Activated CD4-positive, alpha-beta T cell treated with anti-CD3 and anti-CD28 coated beads, Interleukin-2, Interleukin-4, amounts not matched to agents 100 ng/mL and 50 ng/mL, durations not matched to agents 16 hours and 8 hours (primary cell): ENCODE measurements at regions not wholly inside any gene's neighbourhood (a gene's known extent, or its start where the extent isn't known, plus 50 kb on each side); places are given as distances from the start of the nearest gene placed in this dataset.

Experiments used
- DNase-seq: peaks from one replicate; pipeline ENCODE4 v3.0.0-alpha.2; 2020; ENCODE audit warnings: low spot score

DNA sequence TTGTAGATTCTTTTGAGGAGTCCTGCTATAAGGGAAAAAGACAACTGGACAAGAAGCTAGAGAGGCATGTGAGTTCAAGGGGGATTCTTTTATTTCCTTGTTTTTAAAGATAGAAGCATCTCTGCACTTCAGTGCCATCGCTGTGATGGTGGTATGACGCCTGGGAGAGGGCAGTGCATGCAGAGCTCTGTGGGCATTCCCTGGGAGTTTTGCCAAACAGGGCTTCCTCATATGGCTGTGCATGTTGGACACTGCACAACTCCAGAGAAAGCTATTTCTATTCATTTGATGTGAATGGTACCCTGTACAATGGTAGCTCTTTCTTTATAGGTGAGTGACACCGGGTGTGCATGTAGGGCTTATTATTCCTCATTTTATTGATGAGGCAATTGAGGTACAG, 599.5 kb upstream of the DPP6 start:
- no peak for DNase-seq

DNA sequence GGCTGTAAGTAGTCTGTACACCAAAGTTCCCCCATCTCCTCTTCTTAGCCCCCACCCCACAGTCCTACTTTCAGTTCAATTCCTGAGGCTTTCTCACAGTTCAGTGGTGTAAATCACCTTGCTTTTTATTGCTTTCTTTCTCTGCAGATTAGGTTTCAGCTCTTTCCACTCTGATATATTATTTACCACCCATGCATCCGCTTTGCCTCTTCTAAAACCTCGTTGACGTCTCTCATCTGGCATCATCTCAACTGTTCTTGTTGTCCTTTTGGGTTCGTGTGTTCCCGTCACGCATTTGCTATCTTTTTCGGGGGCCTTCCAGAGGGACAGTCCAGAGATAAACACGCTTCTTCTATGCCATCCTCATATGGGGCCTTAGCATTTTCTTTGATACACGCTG, 597.9 kb upstream of the DPP6 start:
- DNase-seq, result no peak

DNA sequence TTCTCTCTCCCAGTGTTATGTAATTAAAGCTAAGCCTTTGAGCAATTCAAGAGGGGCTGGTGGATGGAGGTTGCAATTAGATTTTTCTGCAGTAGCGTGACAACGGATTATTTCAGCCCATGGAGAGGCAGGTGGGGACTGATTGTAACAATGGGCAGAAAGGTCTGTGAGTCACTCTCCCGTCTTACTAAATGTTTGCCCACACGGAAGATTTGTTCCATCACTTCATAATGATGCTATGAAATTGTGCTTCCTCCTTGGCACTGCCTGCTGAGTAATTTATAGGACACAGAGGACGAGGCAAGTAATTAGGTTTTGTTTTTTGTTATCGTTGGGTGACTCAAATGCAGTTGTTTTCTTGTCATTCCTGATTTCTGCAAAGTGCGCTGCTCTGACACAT, 594.5 kb upstream of the DPP6 start:
- DNase-seq, result no peak

DNA sequence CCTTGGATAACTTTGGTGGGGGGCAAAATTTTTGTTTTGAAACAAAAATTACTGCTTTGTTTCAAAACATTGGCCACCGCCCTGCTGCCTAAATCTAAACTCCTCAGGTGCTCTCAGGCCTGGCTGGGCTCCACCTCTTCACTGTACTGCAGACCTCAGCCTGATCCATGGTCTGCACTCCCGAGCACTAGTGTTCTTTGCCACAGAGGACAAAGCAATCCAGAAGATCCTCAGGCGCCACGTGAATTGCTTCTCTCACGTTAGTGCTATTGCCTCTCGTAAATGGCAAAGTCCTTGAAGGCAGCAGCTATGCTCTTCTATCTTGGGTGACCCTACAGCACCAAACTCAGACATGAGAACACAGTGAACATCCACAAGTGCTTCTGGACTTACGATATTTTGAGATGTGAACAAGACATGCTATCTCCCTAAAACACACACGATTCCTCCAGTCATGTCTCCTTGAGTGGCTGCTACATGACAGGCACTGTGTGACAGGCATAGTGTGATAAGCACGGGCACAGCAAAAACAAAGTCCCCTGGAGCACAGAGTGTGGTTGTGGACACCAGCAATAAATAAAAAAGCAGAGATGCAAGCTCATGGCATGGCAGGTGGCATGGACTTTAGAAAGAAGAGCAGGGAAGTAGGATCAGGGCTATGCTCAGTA, 582.1 kb upstream of the DPP6 start:
- no peak for DNase-seq

DNA sequence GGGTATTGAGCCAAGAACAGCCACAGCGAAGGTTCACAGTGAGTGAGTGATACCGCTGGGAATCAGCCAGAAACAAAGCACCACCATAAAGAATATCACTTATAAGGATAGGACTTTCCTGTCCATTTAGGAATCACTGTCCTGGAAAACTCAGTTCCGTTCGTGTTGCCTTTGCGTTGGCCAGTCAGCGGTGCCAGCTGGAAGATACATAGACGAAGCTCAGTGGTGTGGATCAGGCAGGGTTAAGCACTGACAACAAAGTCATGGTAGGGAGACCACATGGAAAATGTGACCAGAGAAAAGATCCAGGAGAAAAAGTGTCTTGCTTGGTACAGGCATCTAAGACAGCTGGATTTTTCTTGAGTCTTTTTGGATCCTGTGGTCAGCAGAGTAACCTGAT, 579.7 kb upstream of the DPP6 start:
- DNase-seq, result no peak

DNA sequence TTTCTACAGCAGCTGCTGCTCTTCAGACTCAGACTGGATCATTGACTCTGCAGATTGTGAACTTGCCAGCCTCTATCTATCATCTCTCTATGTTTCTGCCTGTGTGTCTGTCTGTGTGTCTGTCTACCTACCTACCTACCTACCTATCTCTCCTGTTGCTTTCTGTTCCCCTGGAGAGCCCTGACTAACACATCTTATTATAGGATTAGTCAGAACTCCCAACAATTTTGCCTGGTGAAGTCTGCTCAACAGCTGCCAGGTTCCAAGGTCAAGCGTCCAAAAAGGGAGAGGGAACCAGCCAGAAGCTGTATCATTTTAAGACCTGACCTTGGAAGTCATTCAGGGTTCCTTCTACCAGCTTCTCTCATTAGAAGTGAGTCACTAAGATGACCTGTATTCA, 579.0 kb upstream of the DPP6 start:
- DNase-seq, result no peak

DNA sequence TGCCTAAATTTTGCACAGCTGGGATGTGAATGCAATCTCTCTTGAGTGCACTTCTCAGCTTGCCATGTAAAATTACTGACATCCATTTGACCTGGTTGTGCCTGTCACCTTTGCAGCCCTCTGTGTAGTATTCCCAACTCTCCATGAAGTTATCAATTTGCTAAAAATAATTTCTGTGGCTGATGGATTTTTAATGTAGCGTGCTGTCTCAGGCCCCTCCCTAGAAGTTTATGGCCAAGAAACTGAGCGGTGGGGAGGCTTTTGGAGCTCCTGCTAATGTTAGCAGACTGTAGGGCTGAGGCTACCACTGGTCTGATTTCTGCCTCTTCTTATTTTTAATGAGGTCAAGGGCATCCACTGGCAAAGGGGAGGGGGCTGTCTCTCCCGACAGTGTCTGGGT, 577.0 kb upstream of the DPP6 start:
- no peak for DNase-seq

DNA sequence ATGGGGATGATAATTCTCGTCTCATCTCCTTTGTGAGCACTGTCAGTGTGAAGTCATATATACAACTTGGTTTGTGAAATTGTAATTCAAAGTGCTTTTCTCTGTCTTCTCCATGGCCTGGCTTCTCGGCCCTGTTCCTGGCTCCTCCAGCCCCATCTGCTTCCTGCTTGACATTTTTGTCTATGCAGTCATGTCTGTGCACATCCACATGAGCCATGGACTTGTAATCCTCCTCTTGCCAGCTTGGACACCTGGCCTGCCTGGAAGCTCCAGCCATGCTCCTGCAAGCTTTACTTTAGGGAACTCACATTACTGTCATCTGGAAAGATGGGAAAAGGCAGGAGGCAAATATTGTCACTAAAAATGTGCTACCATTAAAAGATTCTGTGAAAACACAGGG, 576.0 kb upstream of the DPP6 start:
- no peak for DNase-seq

DNA sequence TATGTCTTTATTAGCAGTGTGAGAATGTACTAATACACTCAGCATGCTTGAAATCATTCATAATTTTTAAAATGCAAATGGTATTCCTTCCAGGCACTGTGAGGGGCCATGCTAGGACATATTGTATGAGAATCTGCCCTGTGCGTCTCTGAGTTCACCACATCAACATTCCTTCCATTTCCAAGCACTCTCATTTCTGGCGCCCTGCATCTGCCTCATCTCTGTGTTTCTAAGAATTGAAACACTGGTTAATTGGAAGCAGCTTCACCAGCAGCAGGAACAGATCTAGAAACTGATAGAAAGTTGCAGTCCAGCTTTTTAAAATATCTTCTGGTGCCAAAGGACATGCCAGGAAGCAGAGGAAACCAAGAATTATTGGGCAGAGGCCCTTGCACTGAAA, 555.9 kb upstream of the DPP6 start:
- DNase-seq, result no peak

DNA sequence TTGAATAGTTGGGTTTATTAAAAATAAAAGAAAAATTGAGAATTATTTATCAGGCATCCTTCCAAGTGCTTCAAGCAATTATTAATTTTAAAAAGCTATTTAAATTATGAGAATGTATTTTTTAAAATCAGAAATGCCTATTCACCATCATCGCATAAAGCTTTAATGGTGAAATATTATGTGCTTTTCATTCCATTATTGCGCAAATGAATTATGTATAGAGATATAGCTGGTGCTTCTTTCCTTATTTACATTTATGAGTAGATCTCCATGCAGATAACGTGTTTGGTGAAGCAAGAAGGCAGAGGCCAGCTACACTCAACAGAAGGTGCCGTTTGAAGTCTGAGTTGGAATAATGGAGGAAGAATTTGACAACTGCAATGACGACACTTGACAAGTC, 549.1 kb upstream of the DPP6 start:
- DNase-seq, result no peak

DNA sequence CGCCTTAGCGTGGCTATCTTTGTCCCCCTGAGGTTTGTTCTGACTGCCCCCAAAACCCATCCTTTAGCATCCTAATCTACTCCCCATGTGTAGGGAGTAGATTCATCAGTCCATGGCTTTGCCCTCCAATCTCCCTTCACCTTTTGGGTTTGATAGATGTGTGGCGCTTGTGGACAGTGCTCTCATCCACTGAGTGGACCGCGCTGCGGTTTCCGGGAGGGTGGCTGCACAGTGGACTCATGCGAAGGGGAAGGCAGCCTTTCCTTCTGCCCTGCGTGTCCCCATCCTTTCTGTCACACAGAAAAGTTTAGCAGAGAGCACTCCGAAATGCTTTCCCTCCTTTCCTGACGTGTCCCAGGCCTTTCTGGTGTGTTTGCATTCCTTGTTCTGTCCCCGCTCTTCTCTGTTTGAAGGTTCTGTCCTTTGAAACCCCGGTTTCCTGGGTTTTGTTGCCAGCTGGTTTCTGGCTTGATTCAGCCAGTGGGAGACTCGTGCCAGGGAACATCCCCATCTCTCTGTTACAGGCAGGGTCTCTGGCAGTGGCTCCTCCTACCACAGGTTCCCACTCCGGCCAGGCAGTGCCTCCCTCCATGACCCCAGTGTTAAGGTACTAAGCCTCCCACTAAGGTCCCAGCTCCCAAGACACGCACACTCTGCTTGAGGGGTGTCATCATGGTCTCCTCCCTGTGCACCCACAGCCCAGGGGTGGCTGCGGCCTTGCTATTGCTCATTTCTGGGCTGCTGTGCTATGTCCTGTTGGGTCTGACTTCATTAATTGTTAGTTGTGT, 547.7 kb upstream of the DPP6 start:
- DNase-seq, result no peak

DNA sequence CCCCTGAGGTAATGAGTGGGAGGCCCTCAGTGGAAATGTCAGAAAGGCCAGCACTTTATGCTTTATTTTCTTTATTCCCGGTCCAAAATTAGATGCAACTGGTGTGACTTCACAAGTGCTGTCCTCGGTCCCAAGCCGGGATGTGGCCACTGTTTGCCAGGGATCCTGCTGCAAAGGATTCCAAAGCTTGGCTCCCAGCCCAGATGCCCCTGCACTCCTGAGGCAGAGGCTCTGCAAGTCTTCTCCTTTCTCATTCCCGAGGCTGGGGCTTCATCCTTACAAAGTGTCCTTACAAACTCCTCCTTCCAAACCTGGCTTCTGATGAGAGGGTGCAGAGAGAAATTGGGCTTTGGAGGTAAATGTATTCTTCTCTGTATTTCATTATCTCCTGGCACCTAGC, 544.3 kb upstream of the DPP6 start:
- no peak for DNase-seq

DNA sequence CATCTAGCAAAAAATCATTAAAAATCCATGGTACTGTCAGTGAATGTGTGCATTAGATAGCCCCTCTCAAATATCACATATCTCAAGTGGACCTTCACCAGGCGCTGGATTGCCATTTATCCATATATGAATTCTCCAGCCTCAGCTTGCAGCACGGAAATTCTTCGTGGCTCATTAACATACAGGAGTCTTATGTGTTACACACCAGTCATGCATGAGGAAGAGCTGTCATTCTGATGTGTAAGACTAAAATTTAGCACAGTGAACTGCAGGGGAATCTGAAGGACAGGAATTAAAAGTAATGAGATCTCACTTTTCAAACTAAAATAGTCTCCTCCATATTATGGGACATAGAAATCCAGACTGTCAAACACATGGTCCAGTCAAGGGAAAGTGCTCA, 542.4 kb upstream of the DPP6 start:
- DNase-seq, result no peak

DNA sequence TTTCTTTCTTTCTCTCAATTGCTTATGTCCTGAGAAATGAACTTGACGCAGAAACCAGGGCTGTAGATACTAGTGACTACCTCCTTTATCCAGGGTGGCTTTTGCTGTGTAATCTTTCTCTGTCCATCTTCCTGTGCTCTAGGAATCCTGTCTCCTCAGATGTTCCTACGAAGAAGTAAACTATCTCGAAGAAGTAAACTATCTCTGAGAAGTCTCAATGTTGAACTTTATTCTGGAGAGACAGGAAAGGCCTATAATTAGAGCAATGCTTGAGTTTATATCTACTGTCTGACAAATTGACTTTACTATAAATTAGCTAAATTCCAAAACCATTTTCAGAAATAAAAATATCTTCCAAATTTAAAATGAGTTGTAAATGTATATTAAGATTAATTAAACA, 541.5 kb upstream of the DPP6 start:
- no peak for DNase-seq

DNA sequence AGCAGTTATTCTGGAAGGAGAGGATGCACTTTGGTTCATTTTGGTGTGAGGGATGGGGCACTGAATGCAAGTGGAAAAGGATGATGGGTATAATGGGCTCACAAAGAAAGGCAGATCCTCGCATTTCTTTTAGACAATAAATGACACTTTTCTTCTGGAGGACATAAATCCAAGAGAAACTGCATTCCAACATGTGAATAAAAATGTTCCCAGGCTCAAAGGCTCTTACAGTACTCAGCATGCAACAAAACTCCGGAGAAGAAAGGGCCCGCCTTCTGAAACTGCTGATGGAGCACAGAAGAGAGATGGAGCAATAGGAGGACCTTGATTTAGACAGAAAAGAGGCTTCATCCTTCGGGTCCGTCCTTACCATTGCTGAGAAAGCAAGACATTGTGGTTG, 538.2 kb upstream of the DPP6 start:
- no peak for DNase-seq

DNA sequence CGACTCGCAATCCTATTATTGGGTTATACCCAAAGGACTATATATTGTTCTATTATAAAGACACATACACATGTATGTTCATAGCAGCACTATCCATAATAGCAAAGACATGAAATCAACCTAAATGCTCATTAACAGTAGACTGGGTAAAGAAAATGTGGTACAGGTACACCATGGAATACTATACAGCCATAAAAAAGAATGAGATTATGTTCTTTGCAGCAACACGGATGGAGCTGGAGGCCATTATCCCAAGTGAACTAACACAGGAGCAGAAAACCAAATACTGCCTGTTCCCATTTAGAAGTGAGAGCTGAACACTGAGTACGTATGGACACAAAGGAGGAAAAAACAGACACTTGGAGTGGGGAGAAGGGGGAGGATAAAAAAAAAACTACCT, 536.8 kb upstream of the DPP6 start:
- no peak for DNase-seq

DNA sequence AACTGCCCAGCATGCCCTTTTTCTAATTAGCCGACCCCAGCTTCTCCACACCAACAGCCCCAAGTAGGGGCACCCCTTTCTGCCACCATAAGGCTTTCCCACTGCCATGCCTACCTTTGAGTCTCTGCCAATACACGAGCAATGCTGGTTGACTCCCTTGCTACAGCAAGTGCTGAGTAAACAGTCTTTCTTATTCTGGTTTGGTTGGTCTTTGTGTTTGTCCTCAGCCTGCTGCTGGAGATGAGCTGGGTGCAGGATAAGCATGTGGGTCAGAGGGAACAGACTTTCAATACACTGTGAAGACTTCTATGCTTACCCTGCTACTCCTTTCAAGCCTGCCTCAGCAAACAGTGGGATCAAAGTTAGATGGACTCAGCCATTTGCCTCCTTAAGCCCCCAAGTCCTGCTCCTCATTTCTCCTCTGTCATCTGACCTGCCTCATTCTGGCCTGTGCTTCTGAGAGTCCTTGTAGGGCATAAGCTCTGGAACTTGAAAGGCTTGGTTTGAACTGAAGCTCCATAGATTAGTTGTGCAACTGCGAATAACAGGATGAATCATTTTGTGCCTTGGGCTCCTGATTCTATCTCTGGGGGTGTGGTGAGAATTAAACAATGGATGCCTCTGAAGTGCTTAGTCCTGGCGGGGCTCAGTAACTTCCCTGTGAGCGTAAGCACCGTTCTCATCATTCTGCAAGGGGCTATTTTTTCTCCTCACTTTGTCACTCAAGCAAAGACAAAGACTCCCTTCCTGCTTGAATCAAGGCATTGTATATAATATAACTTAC, 533.8 kb upstream of the DPP6 start:
- no peak for DNase-seq

DNA sequence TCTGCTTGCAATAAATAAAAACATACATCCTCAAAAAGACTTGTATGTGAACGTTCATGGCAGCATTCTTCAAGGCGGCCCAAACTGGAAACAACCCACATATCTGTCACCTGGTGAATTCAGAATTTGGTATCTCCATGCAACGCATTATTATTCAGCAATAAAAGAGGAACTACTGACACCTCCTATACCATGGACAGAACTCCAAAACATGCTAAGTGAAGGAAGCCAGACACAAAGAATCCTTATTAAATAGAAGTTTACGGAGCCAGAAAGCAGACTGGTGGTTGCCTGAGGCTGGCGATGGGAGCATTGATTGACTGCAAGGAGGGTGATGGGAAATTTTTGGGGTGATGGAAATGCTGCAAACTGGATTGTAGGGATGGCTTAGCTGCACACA, 530.8 kb upstream of the DPP6 start:
- DNase-seq, result no peak

DNA sequence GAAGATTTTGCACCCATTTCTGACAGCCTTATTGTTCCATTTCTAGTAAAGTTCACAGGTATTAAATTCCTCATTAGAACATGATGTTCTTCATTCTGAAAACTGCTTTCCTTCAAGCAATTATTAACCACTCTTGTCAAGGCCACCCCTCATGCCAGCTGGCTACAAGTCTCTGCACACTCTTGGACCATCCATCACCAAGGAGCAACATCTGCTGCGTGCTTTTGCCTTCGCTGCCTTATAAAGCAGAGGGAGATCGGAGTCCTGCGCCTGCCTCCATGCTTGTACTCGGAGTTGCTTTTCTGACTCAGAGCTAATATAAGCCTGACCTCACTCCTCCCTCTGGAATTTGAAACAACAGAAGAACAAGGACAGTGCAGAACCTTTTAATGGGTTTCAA, 529.9 kb upstream of the DPP6 start:
- DNase-seq, result no peak

DNA sequence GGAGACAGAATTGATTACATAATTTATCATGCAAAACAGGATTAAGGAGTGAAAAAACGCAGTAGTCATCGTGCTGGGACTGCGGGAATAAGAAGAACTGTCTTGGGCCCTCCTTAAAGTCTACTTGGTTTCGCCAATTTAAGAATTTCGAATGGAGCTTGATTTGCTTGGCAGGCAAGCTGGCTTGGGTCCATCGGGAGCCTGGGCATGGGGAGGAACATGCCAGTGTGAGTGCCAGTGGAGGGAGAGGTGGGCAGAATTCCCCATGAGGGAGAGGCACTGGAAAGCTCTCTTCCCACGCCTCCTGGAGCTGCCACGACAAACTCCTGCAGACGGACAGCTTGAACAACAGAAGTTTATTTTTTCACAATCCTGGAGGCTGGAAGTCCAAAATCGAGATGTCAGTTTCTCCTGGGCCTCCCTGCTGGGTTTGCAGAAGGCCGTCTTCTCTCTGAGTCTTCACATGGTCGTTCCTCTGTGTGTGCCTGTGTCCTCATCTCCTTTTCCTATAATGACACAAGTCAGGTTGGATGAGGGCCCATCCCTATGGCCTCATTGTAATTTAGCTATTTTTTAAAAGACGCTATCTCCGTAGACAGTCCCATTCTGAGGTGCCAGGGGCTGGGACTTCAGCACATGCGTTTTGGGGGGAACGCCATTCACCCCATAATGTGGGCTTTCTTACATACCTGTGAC, 528.7 kb upstream of the DPP6 start:
- DNase-seq, result no peak

DNA sequence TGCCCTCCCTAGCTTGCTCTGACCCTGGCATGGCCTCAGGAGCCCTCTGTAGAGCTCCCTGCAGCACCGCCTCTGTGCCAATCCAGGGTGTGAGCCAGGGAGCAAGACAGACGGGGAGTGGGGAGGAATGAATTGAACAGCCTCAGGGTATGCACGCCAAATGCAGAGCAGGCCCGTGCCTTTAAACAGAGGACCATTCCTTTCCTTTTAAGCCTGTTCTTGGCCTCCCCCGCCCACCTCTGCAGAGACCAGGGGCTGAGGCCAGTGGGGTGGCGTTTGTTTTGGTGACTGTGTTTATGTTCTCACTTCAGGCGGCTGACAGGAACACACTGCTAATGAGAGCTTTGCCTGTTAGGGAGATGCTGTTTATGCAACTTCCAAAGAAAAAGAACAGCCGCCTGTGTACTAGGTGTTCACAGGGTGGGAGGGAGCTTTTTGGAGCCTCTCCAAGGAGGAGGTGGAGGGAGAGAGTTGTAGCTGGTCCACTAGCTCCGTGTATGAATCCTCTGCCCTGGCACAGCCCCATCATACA, 528.1 kb upstream of the DPP6 start:
- no peak for DNase-seq

DNA sequence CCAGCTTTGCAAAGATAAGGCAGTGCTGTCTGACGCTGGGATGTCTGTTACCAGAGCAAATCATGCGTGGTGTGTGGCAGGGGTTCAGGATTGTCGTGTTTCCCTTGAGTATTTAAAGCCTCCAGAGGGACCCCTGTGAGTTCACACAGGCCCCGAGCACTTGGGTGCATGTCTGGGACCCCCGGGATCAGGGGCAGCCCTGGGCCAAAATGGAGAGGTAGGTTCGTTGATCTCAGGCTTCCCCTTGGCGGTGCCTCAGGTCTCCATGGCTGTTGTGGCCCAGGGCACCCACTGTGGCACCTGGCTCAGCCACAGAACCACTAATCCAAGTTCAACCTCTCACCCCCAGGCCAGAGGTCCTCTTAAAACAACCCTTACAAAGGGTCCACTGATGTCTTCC, 523.1 kb upstream of the DPP6 start:
- no peak for DNase-seq
